SK-N-SH (cell line): ENCODE measurements at regions not wholly inside any gene's neighbourhood (a gene's known extent, or its start where the extent isn't known, plus 50 kb on each side); places are given as distances from the start of the nearest gene placed in this dataset.

Experiments
- CTCF ChIA-PET: fragments of 300-600, 350-600 bp; formaldehyde crosslinking; extraction: SDS; loops from one replicate; lab custom pipeline; 2021; lab: Yijun Ruan, JAX
- POLR2A ChIA-PET: fragments of 350-600 bp; sonication (Branson Sonifier 250); formaldehyde crosslinking; extraction: SDS; loops from one replicate; lab custom pipeline; 2020; ENCODE audit warnings: antibody characterized with exemption, inconsistent platforms; lab: Yijun Ruan, JAX
- DNase-seq: peaks from one replicate; pipeline ENCODE4 v3.0.0; 2012
- H2AFZ ChIP-seq: fragments of 200-600 bp; sonication (generic); 2 replicates; pipeline ENCODE4 v1.8.1; 2016; ENCODE audit warnings: antibody characterized with exemption, mild to moderate bottlenecking, low read depth
- H3F3A ChIP-seq: fragments of 200-600 bp; sonication (generic); replicated peaks from 2 replicates; pipeline ENCODE3; 2016; ENCODE audit warnings: antibody characterized with exemption, mild to moderate bottlenecking; ENCODE audit not compliant: insufficient read depth
- H3K27ac ChIP-seq, 2 experiments: fragments of 200-500 bp in 1 of 2; fragments of 200-600 bp in 1 of 2; sonication (Bioruptor generic) in 1 of 2; sonication (generic), shearing (Covaris generic) in 1 of 2; 2 replicates each; pipeline versions ENCODE4 v1.5.1 to v1.6.1; 2014 to 2016; ENCODE audit warnings: low read depth in 2 of 2, inconsistent platforms in 1 of 2, low read length in 1 of 2, mild to moderate bottlenecking in 1 of 2, mixed read lengths in 1 of 2
- H3K27me3 ChIP-seq: fragments of 200-600 bp; sonication (generic), shearing (Covaris generic); 2 replicates; pipeline ENCODE4 v1.6.1; 2016; ENCODE audit warnings: mixed run types; ENCODE audit not compliant: insufficient read depth
- H3K36me3 ChIP-seq, 2 experiments: fragments of 200-500 bp in 1 of 2; fragments of 200-600 bp in 1 of 2; sonication (Bioruptor generic) in 1 of 2; sonication (generic) in 1 of 2; replicated peaks in 1 of 2; 2 replicates each; pipeline versions ENCODE3 to v1.5.1; 2014 to 2016; ENCODE audit warnings: low read length in 1 of 2, mild to moderate bottlenecking in 1 of 2; ENCODE audit not compliant: insufficient read depth in 2 of 2, control insufficient read depth in 1 of 2
- H3K4me1 ChIP-seq, 2 experiments: fragments of 200-500 bp in 1 of 2; fragments of 200-600 bp in 1 of 2; sonication (Bioruptor generic) in 1 of 2; sonication (generic), shearing (Covaris generic) in 1 of 2; 2 replicates each; pipeline versions ENCODE4 v1.5.1 to v1.6.1; 2014 to 2016; ENCODE audit warnings: low read depth in 1 of 2, low read length in 1 of 2, mixed run types in 1 of 2; ENCODE audit not compliant: insufficient read depth in 2 of 2, control insufficient read depth in 1 of 2
- H3K4me2 ChIP-seq: fragments of 200-600 bp; sonication (generic), shearing (Covaris generic); 2 replicates; pipeline ENCODE4 v1.6.1; 2017; ENCODE audit warnings: mixed run types
- H3K4me3 ChIP-seq, 2 experiments: fragments of 200-500 bp in 1 of 2; fragments of 200-600 bp in 1 of 2; sonication (Bioruptor generic) in 1 of 2; sonication (generic), shearing (Covaris generic) in 1 of 2; 2 replicates each; pipeline versions ENCODE4 v1.5.1 to v1.8.1; 2014 to 2016; ENCODE audit warnings: low read depth in 2 of 2, inconsistent platforms in 1 of 2, low read length in 1 of 2, mild to moderate bottlenecking in 1 of 2, mixed read lengths in 1 of 2, moderate library complexity in 1 of 2
- H3K79me2 ChIP-seq: fragments of 200-600 bp; sonication (generic); 2 replicates; pipeline ENCODE4 v1.8.1; 2017; ENCODE audit warnings: mild to moderate bottlenecking; ENCODE audit not compliant: insufficient read depth
- H3K9ac ChIP-seq: fragments of 200-600 bp; sonication (generic); 2 replicates; pipeline ENCODE4 v1.6.1; 2017; ENCODE audit warnings: mixed run types
- H3K9me2 ChIP-seq: fragments of 200-600 bp; sonication (generic); 2 replicates; pipeline ENCODE4 v1.6.1; 2017; ENCODE audit warnings: mixed run types
- H3K9me3 ChIP-seq: fragments of 200-600 bp; sonication (generic); 2 replicates; pipeline ENCODE4 v1.6.1; 2017; ENCODE audit warnings: mixed run types, mild to moderate bottlenecking, moderate library complexity
- H4K20me1 ChIP-seq: fragments of 200-600 bp; sonication (generic); 2 replicates; pipeline ENCODE4 v1.6.1; 2017; ENCODE audit warnings: mild to moderate bottlenecking, mixed run types; ENCODE audit not compliant: insufficient read depth
- ELF1 ChIP-seq: IDR thresholded peaks from 2 replicates; pipeline ENCODE4 v1.4.0; 2012
- GABPA ChIP-seq: IDR thresholded peaks from 2 replicates; pipeline ENCODE4 v1.4.0; 2012; ENCODE audit warnings: low read depth, mild to moderate bottlenecking
- JUND ChIP-seq: IDR thresholded peaks from 2 replicates; pipeline ENCODE4 v1.4.0; 2012
- NFIC ChIP-seq: IDR thresholded peaks from 2 replicates; pipeline ENCODE4 v1.4.0; 2012; ENCODE audit warnings: borderline replicate concordance
- POLR2AphosphoS5 ChIP-seq: IDR thresholded peaks from 2 replicates; pipeline ENCODE4 v1.6.1; 2012; ENCODE audit warnings: low read depth, low read length
- RAD21 ChIP-seq: IDR thresholded peaks from 2 replicates; pipeline ENCODE4 v1.6.1; 2012; ENCODE audit warnings: mild to moderate bottlenecking, low read length
- RCOR1 ChIP-seq: fragments of 150-350 bp; IDR thresholded peaks from 2 replicates; pipeline ENCODE4 v1.6.1; 2017; ENCODE audit warnings: antibody characterized with exemption, low read length
- SIN3A ChIP-seq: IDR thresholded peaks from 2 replicates; pipeline ENCODE4 v1.6.1; 2012; ENCODE audit warnings: low read depth, mild to moderate bottlenecking, low read length, moderate library complexity, borderline replicate concordance
- SMC3 ChIP-seq: IDR thresholded peaks from 2 replicates; pipeline ENCODE4 v1.6.1; 2012; ENCODE audit warnings: low read depth, low read length, improper control_type of control experiment
- TAF1 ChIP-seq: IDR thresholded peaks from 2 replicates; pipeline ENCODE4 v1.6.1; 2012; ENCODE audit warnings: low read depth, mild to moderate bottlenecking, low read length, moderate library complexity, borderline replicate concordance
- TCF12 ChIP-seq: IDR thresholded peaks from 2 replicates; pipeline ENCODE4 v1.4.0; 2012
- USF1 ChIP-seq: IDR thresholded peaks from 2 replicates; pipeline ENCODE4 v1.4.0; 2012; ENCODE audit warnings: low read depth, borderline replicate concordance
- YY1 ChIP-seq: IDR thresholded peaks from 2 replicates; pipeline ENCODE4 v1.4.0; 2012; ENCODE audit warnings: low read depth, mild to moderate bottlenecking
- WGBS: methylation state at CpG from one replicate; pipeline ENCODE4 v1.1.6; 2017; ENCODE audit warnings: low lambda C conversion rate; 5-methylcytosine and 5-hydroxymethylcytosine counted together
- TF ChIP-seq, protein P1 (sequence below): IDR thresholded peaks from 2 replicates; pipeline ENCODE4 v1.4.0; 2012; ENCODE audit warnings: low read depth, borderline replicate concordance
- TF ChIP-seq, protein P2 (sequence below): fragments of 150-350 bp; IDR thresholded peaks from 2 replicates; pipeline ENCODE4 v1.6.1; 2017; ENCODE audit warnings: antibody characterized with exemption, low read length, low read depth, borderline replicate concordance
- TF ChIP-seq, protein P3 (sequence below): IDR thresholded peaks from 2 replicates; pipeline ENCODE4 v1.4.0; 2012; ENCODE audit warnings: low read depth

DNA sequence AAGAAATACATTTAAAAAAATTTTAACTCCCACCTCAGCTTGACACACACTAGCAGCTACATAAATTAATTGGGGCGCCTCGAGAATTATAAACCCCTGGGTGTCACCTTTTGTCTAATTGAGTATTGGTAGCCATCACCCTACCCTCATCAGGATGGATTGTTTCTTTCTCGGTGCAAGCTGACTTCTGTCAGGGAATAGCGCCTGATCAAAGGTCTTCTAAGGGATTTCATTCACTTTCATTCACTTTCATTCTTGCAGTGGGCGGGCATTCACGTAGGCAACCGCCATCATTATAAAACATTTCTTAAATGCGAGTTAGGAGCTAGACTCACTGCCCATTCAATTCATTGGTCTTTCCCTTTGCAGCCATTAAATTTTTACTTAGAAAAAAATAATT lies 239.2 kb upstream of the SASH1 start (continued):
- TF ChIP-seq, protein P1, sequence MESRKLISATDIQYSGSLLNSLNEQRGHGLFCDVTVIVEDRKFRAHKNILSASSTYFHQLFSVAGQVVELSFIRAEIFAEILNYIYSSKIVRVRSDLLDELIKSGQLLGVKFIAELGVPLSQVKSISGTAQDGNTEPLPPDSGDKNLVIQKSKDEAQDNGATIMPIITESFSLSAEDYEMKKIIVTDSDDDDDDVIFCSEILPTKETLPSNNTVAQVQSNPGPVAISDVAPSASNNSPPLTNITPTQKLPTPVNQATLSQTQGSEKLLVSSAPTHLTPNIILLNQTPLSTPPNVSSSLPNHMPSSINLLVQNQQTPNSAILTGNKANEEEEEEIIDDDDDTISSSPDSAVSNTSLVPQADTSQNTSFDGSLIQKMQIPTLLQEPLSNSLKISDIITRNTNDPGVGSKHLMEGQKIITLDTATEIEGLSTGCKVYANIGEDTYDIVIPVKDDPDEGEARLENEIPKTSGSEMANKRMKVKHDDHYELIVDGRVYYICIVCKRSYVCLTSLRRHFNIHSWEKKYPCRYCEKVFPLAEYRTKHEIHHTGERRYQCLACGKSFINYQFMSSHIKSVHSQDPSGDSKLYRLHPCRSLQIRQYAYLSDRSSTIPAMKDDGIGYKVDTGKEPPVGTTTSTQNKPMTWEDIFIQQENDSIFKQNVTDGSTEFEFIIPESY = no peak
- TF ChIP-seq JUND (no peak), NFIC (no peak), TCF12 (no peak), SIN3A (no peak), SMC3 (no peak), GABPA (no peak), YY1 (no peak), TAF1 (no peak), ELF1 (no peak), POLR2AphosphoS5 (no peak), USF1 (no peak), RCOR1 (no peak)
- TF ChIP-seq, protein P2, sequence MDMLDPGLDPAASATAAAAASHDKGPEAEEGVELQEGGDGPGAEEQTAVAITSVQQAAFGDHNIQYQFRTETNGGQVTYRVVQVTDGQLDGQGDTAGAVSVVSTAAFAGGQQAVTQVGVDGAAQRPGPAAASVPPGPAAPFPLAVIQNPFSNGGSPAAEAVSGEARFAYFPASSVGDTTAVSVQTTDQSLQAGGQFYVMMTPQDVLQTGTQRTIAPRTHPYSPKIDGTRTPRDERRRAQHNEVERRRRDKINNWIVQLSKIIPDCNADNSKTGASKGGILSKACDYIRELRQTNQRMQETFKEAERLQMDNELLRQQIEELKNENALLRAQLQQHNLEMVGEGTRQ = no peak
- TF ChIP-seq, all 33 proteins: peak for 0

DNA sequence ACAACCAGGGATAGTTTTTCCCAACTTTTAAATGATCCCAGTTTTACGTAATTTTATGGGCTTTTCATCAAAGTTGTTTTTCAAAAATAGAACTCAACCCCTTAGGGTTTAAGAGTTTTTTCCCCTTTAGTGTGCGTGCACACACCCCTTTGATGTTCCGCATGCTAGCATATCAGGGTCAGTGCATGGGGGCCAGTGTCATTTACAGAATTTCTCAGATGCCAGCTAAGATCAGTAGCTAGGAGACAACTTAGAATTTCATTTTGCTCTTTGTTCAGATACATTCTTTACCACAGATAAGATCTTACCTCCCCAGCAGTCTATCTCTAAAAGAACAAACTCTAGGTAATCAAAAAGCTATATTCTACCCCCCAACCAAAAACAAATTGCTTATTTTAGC lies 238.5 kb upstream of the SASH1 start:
- H2AFZ ChIP-seq = no peak overlapping the region
- no peaks in the 10 kb centered on the region for H3K4me1 ChIP-seq
- 62% methylated on average over 3 of the region's 3 CpGs for WGBS
- no peak for DNase-seq
- no peaks in the 10 kb centered on the region for H3K9me3 ChIP-seq
- no peaks in the 10 kb centered on the region for H4K20me1 ChIP-seq
- no peak overlapping the region for H3K4me2 ChIP-seq
- H3K36me3 ChIP-seq = no peaks in the 10 kb centered on the region
- no peak overlapping the region for H3K27ac ChIP-seq
- H3F3A ChIP-seq = no peaks in the 10 kb centered on the region
- H3K4me3 ChIP-seq = no peak overlapping the region
- H3K9ac ChIP-seq = no peak overlapping the region
- CTCF ChIA-PET = no interaction called here
- POLR2A ChIA-PET = no interaction called here
- no peaks in the 10 kb centered on the region for H3K27me3 ChIP-seq
- no peaks in the 10 kb centered on the region for H3K79me2 ChIP-seq
- no peaks in the 10 kb centered on the region for H3K9me2 ChIP-seq
- TF ChIP-seq ELF1 (no peak), USF1 (no peak), RAD21 (no peak), TCF12 (no peak)
- TF ChIP-seq, protein P3, sequence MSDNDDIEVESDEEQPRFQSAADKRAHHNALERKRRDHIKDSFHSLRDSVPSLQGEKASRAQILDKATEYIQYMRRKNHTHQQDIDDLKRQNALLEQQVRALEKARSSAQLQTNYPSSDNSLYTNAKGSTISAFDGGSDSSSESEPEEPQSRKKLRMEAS = no peak
